Endothelial cell of umbilical vein (primary cell): ENCODE measurements at regions not wholly inside any gene's neighbourhood (a gene's known extent, or its start where the extent isn't known, plus 50 kb on each side); places are given as distances from the start of the nearest gene placed in this dataset.

Source experiments
- BruUV-seq: library from RNA; stranded (reverse); fragments of 400-500 nt; replicated peaks from 2 replicates; lab custom pipeline; 2021; lab: Mats Ljungman, UMichigan
- CTCF ChIA-PET: fragments of 300-600, 350-600 bp; sonication (Branson Sonifier 250); formaldehyde crosslinking; loops from one replicate; lab custom pipeline; 2021; ENCODE audit warnings: antibody characterized with exemption, inconsistent platforms; lab: Charles Lee
- POLR2A ChIA-PET: fragments of 300-600, 350-600 bp; sonication (Branson Sonifier 250); formaldehyde crosslinking; loops from one replicate; lab custom pipeline; 2021; ENCODE audit warnings: antibody characterized with exemption, inconsistent platforms; lab: Charles Lee
- DNase-seq: peaks from one replicate; pipeline ENCODE4 v3.0.0-alpha.2; 2011; ENCODE audit warnings: low read depth, low spot score
- FAIRE-seq: peaks from 2 replicates; lab custom pipeline; 2011; peaks lifted over from hg19 to GRCh38; lab: Jason Lieb, UNC
- H2AFZ ChIP-seq: 2 replicates; pipeline ENCODE4 v1.6.0; 2012; ENCODE audit warnings: low read depth, low read length, control low read depth, inconsistent platforms
- H3K27ac ChIP-seq: 2 replicates; pipeline ENCODE4 v1.5.1; 2011; ENCODE audit warnings: low read depth, mild to moderate bottlenecking, control low read depth, low read length, moderate library complexity; ENCODE audit not compliant: insufficient read depth
- H3K27me3 ChIP-seq, 2 experiments: 2 replicates each; pipeline versions ENCODE4 v1.6.0 to v1.6.1; 2011; ENCODE audit warnings: low read length in 2 of 2, mixed read lengths in 1 of 2; ENCODE audit not compliant: control insufficient read depth in 2 of 2, insufficient read depth in 2 of 2
- H3K36me3 ChIP-seq, 2 experiments: 2 replicates in 1 of 2; 3 replicates in 1 of 2; pipeline ENCODE4 v1.5.1; 2011; ENCODE audit warnings: low read length in 2 of 2, mild to moderate bottlenecking in 1 of 2, moderate library complexity in 1 of 2; ENCODE audit not compliant: control insufficient read depth in 2 of 2, insufficient read depth in 2 of 2; ENCODE audit errors: extremely low read depth in 1 of 2
- H3K4me1 ChIP-seq: 3 replicates; pipeline ENCODE4 v1.5.1; 2011; ENCODE audit warnings: mild to moderate bottlenecking, low read length; ENCODE audit not compliant: control insufficient read depth, insufficient read depth; ENCODE audit errors: extremely low read depth
- H3K4me2 ChIP-seq: 2 replicates; pipeline ENCODE4 v1.6.1; 2011; ENCODE audit warnings: low read length, control low read depth, mixed read lengths; ENCODE audit not compliant: insufficient read depth
- H3K4me3 ChIP-seq, 3 experiments: fragments of 200-600 bp in 1 of 3; sonication (generic), shearing (Covaris generic) in 1 of 3; replicated peaks in 1 of 3; 2 replicates each; pipeline ENCODE4 v1.5.1; 2011 to 2016; ENCODE audit warnings: control low read depth in 3 of 3, low read length in 3 of 3, mild to moderate bottlenecking in 2 of 3, inconsistent platforms in 1 of 3, low read depth in 1 of 3, moderate library complexity in 1 of 3; ENCODE audit not compliant: insufficient read depth in 1 of 3
- H3K79me2 ChIP-seq: 2 replicates; pipeline ENCODE4 v1.6.0; 2012; ENCODE audit warnings: low read length, inconsistent platforms; ENCODE audit not compliant: control insufficient read depth, insufficient read depth
- H3K9ac ChIP-seq: replicated peaks from 2 replicates; pipeline ENCODE3; 2011; ENCODE audit warnings: low read length, control low read depth; ENCODE audit not compliant: insufficient read depth; ENCODE audit errors: extremely low read depth
- H3K9me1 ChIP-seq: replicated peaks from 3 replicates; pipeline ENCODE4 v1.6.0; 2011; ENCODE audit warnings: mild to moderate bottlenecking, low read length; ENCODE audit not compliant: control insufficient read depth, insufficient read depth; ENCODE audit errors: extremely low read depth
- H3K9me3 ChIP-seq: replicated peaks from 2 replicates; pipeline ENCODE4 v1.5.1; 2012; ENCODE audit warnings: low read length, inconsistent platforms; ENCODE audit not compliant: control insufficient read depth, insufficient read depth
- H4K20me1 ChIP-seq: replicated peaks from 2 replicates; pipeline ENCODE3; 2011; ENCODE audit warnings: mild to moderate bottlenecking, low read length; ENCODE audit not compliant: control insufficient read depth, insufficient read depth; ENCODE audit errors: extremely low read depth
- CTCF ChIP-seq, 2 donors: IDR thresholded peaks; 1 replicate in 1 of 2; 2 replicates in 1 of 2; pipeline ENCODE4 v1.5.1; 2011; ENCODE audit warnings: low read length in 2 of 2, mild to moderate bottlenecking in 2 of 2, moderate library complexity in 2 of 2, control low read depth in 1 of 2, inconsistent platforms in 1 of 2, low read depth in 1 of 2; ENCODE audit not compliant: insufficient read depth in 1 of 2; ENCODE audit errors: extremely low read depth in 1 of 2
- EZH2 ChIP-seq: IDR thresholded peaks from 2 replicates; pipeline ENCODE4 v1.6.1; 2012; ENCODE audit warnings: borderline replicate concordance, low read depth, mild to moderate bottlenecking, moderate library complexity, low read length, inconsistent platforms; ENCODE audit not compliant: severe bottlenecking
- FOS ChIP-seq: IDR thresholded peaks from 2 replicates; pipeline ENCODE4 v1.6.1; 2011; ENCODE audit warnings: mild to moderate bottlenecking, low read length, moderate library complexity, borderline replicate concordance; ENCODE audit not compliant: insufficient read depth
- GATA2 ChIP-seq: IDR thresholded peaks from 2 replicates; pipeline ENCODE4 v1.7.0; 2011; ENCODE audit warnings: low read depth, mild to moderate bottlenecking, moderate library complexity, mixed read lengths, low read length; ENCODE audit not compliant: insufficient read length, insufficient read depth
- JUN ChIP-seq: IDR thresholded peaks from 2 replicates; pipeline ENCODE4 v1.6.1; 2011; ENCODE audit warnings: borderline replicate concordance, low read depth; ENCODE audit not compliant: insufficient read length, insufficient read depth
- MAX ChIP-seq: IDR thresholded peaks from 2 replicates; pipeline ENCODE4 v1.6.1; 2011; ENCODE audit not compliant: insufficient read depth, insufficient read length
- MYC ChIP-seq: IDR thresholded peaks from one replicate; pipeline ENCODE4 v1.6.1; 2011; ENCODE audit warnings: mild to moderate bottlenecking, low read depth, low read length
- POLR2A ChIP-seq: IDR thresholded peaks from 2 replicates; pipeline ENCODE4 v1.6.1; 2012; ENCODE audit warnings: low read depth, mild to moderate bottlenecking, control low read depth, low read length
- POLR2AphosphoS5 ChIP-seq: IDR thresholded peaks from 2 replicates; pipeline ENCODE4 v1.6.1; 2012; ENCODE audit warnings: low read depth, mild to moderate bottlenecking, control low read depth, low read length, moderate library complexity; ENCODE audit not compliant: insufficient read depth
- dilution Hi-C: fragments of 300-500 bp; cut with MboI; formaldehyde crosslinking; loops from one replicate; pipeline ENCODE4 v1.15.0; 2019; ENCODE audit warnings: low sequenced_read_pairs; ENCODE audit not compliant: extremely low pct_ligation_motif_present
- intact Hi-C: fragments of 100-400 bp; cut with micrococcal nuclease; formaldehyde crosslinking; loops from one replicate; pipeline ENCODE4 v1.10.0; 2022

DNA sequence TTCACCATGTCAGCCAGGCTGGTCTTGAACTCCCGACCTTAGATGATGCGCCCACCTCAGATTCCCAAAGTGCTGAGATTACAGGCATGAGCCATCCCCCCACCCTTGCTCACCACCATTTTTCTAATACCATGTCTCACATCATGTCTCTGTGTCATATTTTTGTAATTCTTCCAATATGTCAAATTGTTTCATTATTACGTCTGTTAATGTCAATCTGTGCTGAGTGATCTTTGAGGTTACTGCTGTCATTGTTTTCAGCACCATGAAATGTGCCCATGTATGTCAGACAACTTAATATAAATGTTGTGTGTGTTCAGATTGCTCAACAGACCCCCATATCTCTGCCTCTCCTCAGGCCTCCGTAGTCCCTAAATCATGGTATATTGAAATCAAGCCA is 923.6 kb downstream of the NLGN4Y start:
- no peak overlapping the region for H3K9ac ChIP-seq
- FAIRE-seq (no peak), DNase-seq (no peak)
- dilution Hi-C loops (no loop called here), intact Hi-C loops (no loop called here)
- ChIA-PET CTCF (no interaction called here), POLR2A (no interaction called here)
- no peaks in the 10 kb centered on the region for H3K4me1 ChIP-seq
- H4K20me1 ChIP-seq: no peaks in the 10 kb centered on the region
- no peaks in the 10 kb centered on the region for H3K79me2 ChIP-seq
- TF ChIP-seq MYC (no peak), GATA2 (no peak), EZH2 (no peak), POLR2A (no peak), CTCF (IDR thresholded peaks at IDR 0.05; ENCODE audit: extremely low read depth in 1 of 2, insufficient read depth in 1 of 2, low read depth in 1 of 2, low read length in 2 of 2) (no peak)
- H3K4me3 ChIP-seq: no peak overlapping the region
- H3K4me2 ChIP-seq: no peak overlapping the region
- no peaks in the 10 kb centered on the region for H3K9me3 ChIP-seq
- H3K9me1 ChIP-seq: no peaks in the 10 kb centered on the region
- H2AFZ ChIP-seq: no peak overlapping the region
- H3K27me3 ChIP-seq: no peaks in the 10 kb centered on the region
- no peaks in the 10 kb centered on the region for H3K36me3 ChIP-seq
- no TSS peak for BruUV-seq
- no peak overlapping the region for H3K27ac ChIP-seq

DNA sequence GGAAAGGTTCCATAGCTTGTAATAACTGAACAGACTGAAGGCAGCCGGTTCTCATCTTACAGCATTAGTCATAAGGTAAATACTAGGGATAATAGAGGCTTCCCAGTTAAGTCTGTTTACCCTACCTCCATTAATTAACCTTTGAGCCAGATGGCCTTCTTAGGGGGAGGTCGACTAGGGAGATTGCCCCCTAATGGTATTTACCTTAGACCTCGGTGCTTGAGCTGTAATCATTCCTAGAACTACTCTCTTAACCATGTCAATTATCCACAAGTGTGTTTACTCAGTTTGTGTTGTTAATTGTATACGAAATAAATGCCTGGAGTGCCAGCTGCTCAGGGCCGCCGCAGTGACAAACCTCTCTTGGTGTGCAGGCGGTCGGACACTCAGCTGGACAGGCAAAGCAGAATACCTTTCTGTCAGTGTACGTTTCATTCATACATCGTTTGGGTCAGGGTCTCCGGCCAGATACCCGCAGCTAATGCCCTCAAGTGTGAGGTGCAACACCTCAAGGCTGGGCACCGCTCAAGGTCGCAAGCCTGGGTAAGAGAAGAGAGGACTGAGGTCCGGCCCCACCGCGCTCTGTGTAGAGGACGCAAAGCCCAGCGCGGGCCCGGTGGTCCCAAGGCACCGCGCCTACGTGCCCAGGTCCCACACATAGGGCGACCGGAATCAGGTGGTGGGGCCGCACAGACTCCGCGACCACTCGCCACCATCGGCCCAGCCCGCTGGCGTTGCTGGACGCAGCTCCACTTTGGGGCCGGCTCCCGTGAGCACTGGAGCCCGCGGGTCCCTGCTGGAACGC is 931.0 kb downstream of the NLGN4Y start:
- ChIA-PET POLR2A (no interaction called here), CTCF (no interaction called here)
- Histone ChIP-seq H3K27me3 (no peaks in the 10 kb centered on the region), H4K20me1 (no peaks in the 10 kb centered on the region), H3K36me3 (no peaks in the 10 kb centered on the region), H2AFZ (peak overlapping the region; percentile 51), H3K9ac (no peak overlapping the region), H3K4me1 (no peaks in the 10 kb centered on the region), H3K79me2 (no peaks in the 10 kb centered on the region), H3K9me1 (no peaks in the 10 kb centered on the region), H3K4me3 (no peak overlapping the region), H3K4me2 (peak overlapping the region; percentile 6), H3K9me3 (no peaks in the 10 kb centered on the region), H3K27ac (no peak overlapping the region)
- dilution Hi-C loops (no loop called here), intact Hi-C loops (no loop called here)
- FAIRE-seq (no peak), DNase-seq (no peak)
- no TSS peak for BruUV-seq
- no peak for TF ChIP-seq CTCF (IDR thresholded peaks at IDR 0.05; ENCODE audit: extremely low read depth in 1 of 2, insufficient read depth in 1 of 2, low read depth in 1 of 2, low read length in 2 of 2)
- no peak for TF ChIP-seq JUN
- TF ChIP-seq EZH2: no peak
- TF ChIP-seq POLR2AphosphoS5: no peak
- no peak for TF ChIP-seq GATA2
- TF ChIP-seq MAX: no peak
- TF ChIP-seq FOS: no peak
- TF ChIP-seq MYC: no peak
- TF ChIP-seq POLR2A: no peak
